Activated CD4-positive, alpha-beta T cell treated with anti-CD3 and anti-CD28 coated beads for 48 hours (primary cell): ENCODE measurements at regions not wholly inside any gene's neighbourhood (a gene's known extent, or its start where the extent isn't known, plus 50 kb on each side); places are given as distances from the start of the nearest gene placed in this dataset.
"Not testable (repeated sequence)": the region's sequence is repeated elsewhere in the genome, so short reads cannot be mapped to it uniquely, and the experiment has no call there.

Experiments used
- DNase-seq: peaks from one replicate; pipeline ENCODE4 v3.0.0-alpha.2; 2020

- no peak for DNase-seq
Observed at GRCh38 chr4:104128031-104128849, 366.5 kb downstream of the CXXC4 start.

- DNase-seq: no peak
Observed at GRCh38 chr4:104123021-104123420, 371.7 kb downstream of the CXXC4 start.

- DNase-seq: no peak
Observed at GRCh38 chr4:104117776-104118175, 376.9 kb downstream of the CXXC4 start.

GRCh38 chr4:104113850-104114249 is 380.8 kb downstream of the CXXC4 start:
- no peak for DNase-seq

- DNase-seq: no peak
Observed at GRCh38 chr4:104099141-104099540, 379.4 kb upstream of the TACR3 start.

- DNase-seq: no peak
Observed at GRCh38 chr4:104093247-104093646, 373.5 kb upstream of the TACR3 start.

GRCh38 chr4:104073229-104073628 is 353.4 kb upstream of the TACR3 start:
- no peak for DNase-seq

GRCh38 chr4:104066533-104066932 is 346.7 kb upstream of the TACR3 start:
- no peak for DNase-seq

GRCh38 chr4:104064646-104065577 is 345.1 kb upstream of the TACR3 start:
- DNase-seq: peak; percentile 9

GRCh38 chr4:104063341-104063740 is 343.6 kb upstream of the TACR3 start:
- DNase-seq: no peak

GRCh38 chr4:104044369-104044768 is 324.6 kb upstream of the TACR3 start:
- no peak for DNase-seq

GRCh38 chr4:104032896-104033295 is 313.1 kb upstream of the TACR3 start:
- no peak for DNase-seq

- DNase-seq: no peak
Observed at GRCh38 chr4:104025251-104025650, 305.5 kb upstream of the TACR3 start.

GRCh38 chr4:104022831-104023230 is 303.0 kb upstream of the TACR3 start:
- DNase-seq: no peak

GRCh38 chr4:104022226-104022625 is 302.4 kb upstream of the TACR3 start:
- DNase-seq: no peak

- no peak for DNase-seq
Observed at GRCh38 chr4:104020641-104021040, 300.9 kb upstream of the TACR3 start.

- DNase-seq: no peak
Observed at GRCh38 chr4:104017213-104017612, 297.4 kb upstream of the TACR3 start.

GRCh38 chr4:104015680-104016079 is 295.9 kb upstream of the TACR3 start:
- DNase-seq: no peak

GRCh38 chr4:104010722-104011121 is 290.9 kb upstream of the TACR3 start:
- no peak for DNase-seq

GRCh38 chr4:104002318-104002717 is 282.5 kb upstream of the TACR3 start:
- not testable (repeated sequence) for DNase-seq

- no peak for DNase-seq
Observed at GRCh38 chr4:103998756-103999155, 279.0 kb upstream of the TACR3 start.

- DNase-seq: no peak
Observed at GRCh38 chr4:103996637-103997036, 276.9 kb upstream of the TACR3 start.

- no peak for DNase-seq
Observed at GRCh38 chr4:103996064-103996463, 276.3 kb upstream of the TACR3 start.

GRCh38 chr4:103994059-103994458 is 274.3 kb upstream of the TACR3 start:
- no peak for DNase-seq
